ENCODE measurements at regions not wholly inside any gene's neighbourhood (a gene's known extent, or its start where the extent isn't known, plus 50 kb on each side); places are given as distances from the start of the nearest gene placed in this dataset.

DNA sequence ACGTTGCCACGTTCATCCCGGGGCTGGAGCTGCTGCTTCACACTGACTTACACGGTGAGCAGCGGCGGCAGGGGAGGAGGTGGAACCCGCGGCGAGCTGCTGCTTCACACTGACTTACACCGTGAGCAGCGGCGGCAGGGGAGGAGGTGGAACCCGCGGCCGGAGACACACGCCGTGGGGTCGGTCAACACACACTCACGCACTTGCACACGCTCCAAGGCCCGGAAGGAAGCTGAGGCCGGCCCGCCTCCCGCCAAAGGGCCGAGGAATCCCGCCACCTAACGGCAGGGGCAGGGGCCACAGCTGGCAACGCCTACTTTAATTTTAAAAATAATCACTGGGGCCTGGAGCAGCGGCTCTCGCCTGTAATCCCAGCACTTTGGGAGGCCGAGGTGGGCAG, 94.4 kb upstream of the FOXC1 start:
- Histone ChIP-seq H3K9ac (ENCODE audit: low read length) (no peak overlapping the region), H2AFZ (ENCODE audit: low read length) (no peak overlapping the region), H3F3A (ENCODE audit: insufficient read depth, low read length) (no peaks in the 10 kb centered on the region), H3K27ac (ENCODE audit: low read length) (no peak overlapping the region), H3K9me3 (replicated peaks; ENCODE audit: insufficient read depth, low read length) (no peaks in the 10 kb centered on the region), H3K27me3 (replicated peaks; ENCODE audit: insufficient read depth, low read length) (no peaks in the 10 kb centered on the region), H3K4me1 (ENCODE audit: low read length) (no peaks in the 10 kb centered on the region), H3K36me3 (replicated peaks; ENCODE audit: insufficient read depth, low read length) (no peaks in the 10 kb centered on the region), H3K4me2 (ENCODE audit: low read depth, low read length) (no peak overlapping the region), H3K4me3 (ENCODE audit: low read length) (no peak overlapping the region), H3K79me2 (ENCODE audit: low read length) (no peaks in the 10 kb centered on the region), H4K20me1 (ENCODE audit: insufficient read depth, low read length) (no peaks in the 10 kb centered on the region), H3K9me2 (replicated peaks; ENCODE audit: insufficient read depth, low read length) (no peaks in the 10 kb centered on the region)
- DNase-seq, result no peak
- TF ChIP-seq EZH2 (optimal IDR thresholded peaks at IDR 0.05; ENCODE audit: low read depth, low read length) (no peak), EZH2phosphoT487 (IDR thresholded peaks at IDR 0.05; ENCODE audit: low read length) (no peak)
- TF ChIP-seq, protein P1, sequence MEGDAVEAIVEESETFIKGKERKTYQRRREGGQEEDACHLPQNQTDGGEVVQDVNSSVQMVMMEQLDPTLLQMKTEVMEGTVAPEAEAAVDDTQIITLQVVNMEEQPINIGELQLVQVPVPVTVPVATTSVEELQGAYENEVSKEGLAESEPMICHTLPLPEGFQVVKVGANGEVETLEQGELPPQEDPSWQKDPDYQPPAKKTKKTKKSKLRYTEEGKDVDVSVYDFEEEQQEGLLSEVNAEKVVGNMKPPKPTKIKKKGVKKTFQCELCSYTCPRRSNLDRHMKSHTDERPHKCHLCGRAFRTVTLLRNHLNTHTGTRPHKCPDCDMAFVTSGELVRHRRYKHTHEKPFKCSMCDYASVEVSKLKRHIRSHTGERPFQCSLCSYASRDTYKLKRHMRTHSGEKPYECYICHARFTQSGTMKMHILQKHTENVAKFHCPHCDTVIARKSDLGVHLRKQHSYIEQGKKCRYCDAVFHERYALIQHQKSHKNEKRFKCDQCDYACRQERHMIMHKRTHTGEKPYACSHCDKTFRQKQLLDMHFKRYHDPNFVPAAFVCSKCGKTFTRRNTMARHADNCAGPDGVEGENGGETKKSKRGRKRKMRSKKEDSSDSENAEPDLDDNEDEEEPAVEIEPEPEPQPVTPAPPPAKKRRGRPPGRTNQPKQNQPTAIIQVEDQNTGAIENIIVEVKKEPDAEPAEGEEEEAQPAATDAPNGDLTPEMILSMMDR (IDR thresholded peaks at IDR 0.05; ENCODE audit: low read length), result no peak

DNA sequence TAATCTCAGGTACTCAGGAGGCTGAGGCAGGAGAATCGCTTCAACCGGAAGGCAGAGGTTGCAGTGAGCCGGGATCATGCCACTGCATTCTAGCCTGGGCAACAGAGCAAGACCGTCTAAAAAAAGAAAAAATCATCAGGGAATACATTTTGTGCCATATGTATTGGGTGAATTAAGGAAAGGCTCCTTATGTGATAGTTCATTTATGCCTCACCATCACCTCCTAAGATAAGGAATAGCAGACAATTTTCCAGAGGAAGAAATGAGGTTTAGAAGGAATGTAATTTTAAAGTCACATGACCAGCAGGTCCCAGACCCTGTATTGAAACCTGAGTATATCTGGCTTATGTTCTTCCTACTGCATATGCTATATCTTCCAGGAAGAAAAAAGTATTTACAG, 93.9 kb upstream of the FOXC1 start:
- TF ChIP-seq EZH2 (optimal IDR thresholded peaks at IDR 0.05; ENCODE audit: low read depth, low read length) (no peak), EZH2phosphoT487 (IDR thresholded peaks at IDR 0.05; ENCODE audit: low read length) (no peak)
- TF ChIP-seq, protein P1 (IDR thresholded peaks at IDR 0.05; ENCODE audit: low read length), result no peak
- no peaks in the 10 kb centered on the region for H3F3A ChIP-seq (ENCODE audit: insufficient read depth, low read length)
- no peaks in the 10 kb centered on the region for H4K20me1 ChIP-seq (ENCODE audit: insufficient read depth, low read length)
- no peaks in the 10 kb centered on the region for H3K9me2 ChIP-seq (replicated peaks; ENCODE audit: insufficient read depth, low read length)
- no peaks in the 10 kb centered on the region for H3K79me2 ChIP-seq (ENCODE audit: low read length)
- no peak overlapping the region for H3K4me2 ChIP-seq (ENCODE audit: low read depth, low read length)
- no peaks in the 10 kb centered on the region for H3K9me3 ChIP-seq (replicated peaks; ENCODE audit: insufficient read depth, low read length)
- DNase-seq, result no peak
- H3K36me3 ChIP-seq (replicated peaks; ENCODE audit: insufficient read depth, low read length), result no peaks in the 10 kb centered on the region
- no peak overlapping the region for H3K4me3 ChIP-seq (ENCODE audit: low read length)
- H3K4me1 ChIP-seq (ENCODE audit: low read length), result no peaks in the 10 kb centered on the region
- no peak overlapping the region for H2AFZ ChIP-seq (ENCODE audit: low read length)
- H3K27ac ChIP-seq (ENCODE audit: low read length), result no peak overlapping the region
- H3K9ac ChIP-seq (ENCODE audit: low read length), result no peak overlapping the region
- H3K27me3 ChIP-seq (replicated peaks; ENCODE audit: insufficient read depth, low read length), result no peaks in the 10 kb centered on the region

DNA sequence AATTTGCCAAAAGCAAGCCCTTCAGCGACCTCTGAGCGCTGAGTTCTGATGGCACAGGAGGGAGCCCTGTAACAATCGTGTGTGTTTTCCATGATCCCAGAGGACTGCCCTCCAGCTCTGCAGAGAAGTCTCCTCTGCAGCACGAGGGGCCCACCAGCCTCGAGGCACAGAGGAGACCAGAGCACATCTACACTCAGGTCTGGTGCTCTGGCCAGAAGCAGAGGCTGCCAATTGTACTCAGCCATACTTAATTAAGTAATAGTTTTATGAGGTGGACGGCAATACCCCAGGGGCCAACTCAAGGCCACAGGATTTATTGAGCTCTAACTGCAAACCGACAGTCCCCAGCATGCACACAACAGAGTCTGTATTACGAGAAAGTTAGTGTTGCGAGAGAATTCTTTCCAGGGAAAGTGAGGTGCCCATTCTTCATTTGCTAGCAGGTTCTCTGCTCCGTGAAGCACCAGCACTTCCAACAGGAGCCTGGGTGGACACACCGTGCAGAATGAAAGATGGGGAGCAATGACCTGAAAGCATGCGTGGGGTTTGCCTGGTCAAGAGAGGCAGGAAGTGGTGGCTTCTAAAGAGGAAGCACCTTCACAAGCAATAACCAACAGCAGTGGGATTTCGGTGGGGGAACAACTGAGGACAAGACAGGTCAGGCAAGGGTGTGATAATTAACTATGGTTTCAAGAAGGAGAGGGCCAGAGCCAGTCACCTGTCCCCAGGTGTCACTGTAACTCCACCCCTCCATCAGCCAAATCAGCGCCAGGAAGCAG, 92.8 kb upstream of the FOXC1 start:
- H3K27ac ChIP-seq (ENCODE audit: low read length), result no peak overlapping the region
- H3K36me3 ChIP-seq (replicated peaks; ENCODE audit: insufficient read depth, low read length), result no peaks in the 10 kb centered on the region
- no peak for DNase-seq
- no peaks in the 10 kb centered on the region for H3K9me3 ChIP-seq (replicated peaks; ENCODE audit: insufficient read depth, low read length)
- H3K4me1 ChIP-seq (ENCODE audit: low read length), result no peaks in the 10 kb centered on the region
- no peaks in the 10 kb centered on the region for H4K20me1 ChIP-seq (ENCODE audit: insufficient read depth, low read length)
- H3K4me3 ChIP-seq (ENCODE audit: low read length), result no peak overlapping the region
- no peak overlapping the region for H3K9ac ChIP-seq (ENCODE audit: low read length)
- TF ChIP-seq EZH2phosphoT487 (IDR thresholded peaks at IDR 0.05; ENCODE audit: low read length), result no peak
- TF ChIP-seq, protein P1 (IDR thresholded peaks at IDR 0.05; ENCODE audit: low read length), result no peak
- no peak for TF ChIP-seq EZH2 (optimal IDR thresholded peaks at IDR 0.05; ENCODE audit: low read depth, low read length)
- H3K9me2 ChIP-seq (replicated peaks; ENCODE audit: insufficient read depth, low read length), result no peaks in the 10 kb centered on the region
- no peak overlapping the region for H2AFZ ChIP-seq (ENCODE audit: low read length)
- no peaks in the 10 kb centered on the region for H3K27me3 ChIP-seq (replicated peaks; ENCODE audit: insufficient read depth, low read length)
- H3K79me2 ChIP-seq (ENCODE audit: low read length), result no peaks in the 10 kb centered on the region
- H3F3A ChIP-seq (ENCODE audit: insufficient read depth, low read length), result no peaks in the 10 kb centered on the region
- no peak overlapping the region for H3K4me2 ChIP-seq (ENCODE audit: low read depth, low read length)
